Lung (tissue), 11 donors: ENCODE measurements at regions not wholly inside any gene's neighbourhood (a gene's known extent, or its start where the extent isn't known, plus 50 kb on each side); places are given as distances from the start of the nearest gene placed in this dataset.
"Not testable (repeated sequence)": the region's sequence is repeated elsewhere in the genome, so short reads cannot be mapped to it uniquely, and the experiment has no call there.

ENCODE experiments used
- ATAC-seq: fragments of 200-7000 bp; cut with Tn5 transposase; one replicate; pipeline ENCODE4 v1.9.1; 2020; ENCODE audit warnings: moderate number of reproducible peaks; ENCODE audit not compliant: insufficient read depth, low FRiP score
- DNase-seq, 3 donors: peaks; one replicate each; pipeline ENCODE4 v3.0.0-alpha.2; 2013 to 2017
- H3K27ac ChIP-seq, 2 donors: one replicate each; pipeline ENCODE4 v1.5.1; 2013; ENCODE audit warnings: mild to moderate bottlenecking in 2 of 2, moderate library complexity in 2 of 2, control low read depth in 1 of 2, inconsistent platforms in 1 of 2, low read depth in 1 of 2, low read length in 1 of 2
- H3K27me3 ChIP-seq, 3 donors: one replicate each; pipeline ENCODE4 v1.5.1; 2013; ENCODE audit warnings: low read length in 2 of 3; ENCODE audit not compliant: control insufficient read depth in 3 of 3, insufficient read depth in 3 of 3
- H3K36me3 ChIP-seq, 4 donors: one replicate each; pipeline ENCODE4 v1.5.1; 2013; ENCODE audit warnings: low read length in 4 of 4, mild to moderate bottlenecking in 1 of 4, moderate library complexity in 1 of 4; ENCODE audit not compliant: control insufficient read depth in 4 of 4, insufficient read depth in 4 of 4
- H3K4me1 ChIP-seq, 5 donors: one replicate each; pipeline ENCODE4 v1.5.1; 2013; ENCODE audit warnings: low read length in 5 of 5, mild to moderate bottlenecking in 2 of 5, moderate library complexity in 1 of 5; ENCODE audit not compliant: control insufficient read depth in 5 of 5, insufficient read depth in 5 of 5
- H3K4me3 ChIP-seq: one replicate; pipeline ENCODE4 v1.5.1; 2013; ENCODE audit warnings: mild to moderate bottlenecking, control low read depth, moderate library complexity
- H3K9ac ChIP-seq, 2 donors: one replicate each; pipeline ENCODE4 v1.5.1; 2013; ENCODE audit warnings: low read length in 2 of 2, control low read depth in 1 of 2; ENCODE audit not compliant: insufficient read depth in 1 of 2
- H3K9me3 ChIP-seq, 4 donors: one replicate each; pipeline ENCODE4 v1.5.1; 2013; ENCODE audit warnings: low read length in 3 of 4, mild to moderate bottlenecking in 1 of 4, moderate library complexity in 1 of 4; ENCODE audit not compliant: control insufficient read depth in 4 of 4, insufficient read depth in 3 of 4
- CTCF ChIP-seq: IDR thresholded peaks from 2 replicates; pipeline ENCODE4 v1.5.1; 2012; ENCODE audit warnings: mild to moderate bottlenecking; ENCODE audit errors: control extremely low read depth, extremely low read depth
- WGBS, 2 donors: extraction: QIAGEN DNeasy Blood & Tissue Kit; methylation state at CpG; one replicate each; pipeline ENCODE4 v1.1.7; 2013; 5-methylcytosine and 5-hydroxymethylcytosine counted together
- donor health status: control.
- donor health status: control.
- donor health status: Bipolar disorder and iron deficiency.
- donor health status: healthy.
- donor health status: DM: yes; HTN: yes; CAD: no.

- DNase-seq, H3K9me3 ChIP-seq, H3K9ac ChIP-seq, H3K27me3 ChIP-seq, H3K36me3 ChIP-seq, ATAC-seq, H3K27ac ChIP-seq, H3K4me3 ChIP-seq: not testable (repeated sequence)
- 87 to 95% methylated on average over 6 of the region's 6 CpGs for whole genome bisulfite sequencing, 2 donors
- peaks cover 0 to 26% (median 12%) of the 10 kb centered on the region in 5 donors for H3K4me1 ChIP-seq
Measured at GRCh38 chr3:32042867-32043266, 61.3 kb downstream of the ZNF860 start.

GRCh38 chr3:32045091-32045915, 61.1 kb upstream of the GPD1L start:
- Histone ChIP-seq H3K36me3 (no peaks in the 10 kb centered on the region), H3K9me3 (no peaks in the 10 kb centered on the region), H3K27ac (peak overlapping the region; percentile 68 to 75), H3K9ac (no peak overlapping the region), H3K4me1 (peaks cover 0 to 26% (median 12%) of the 10 kb centered on the region in 5 donors), H3K27me3 (no peaks in the 10 kb centered on the region), H3K4me3 (no peak overlapping the region)
- TF ChIP-seq CTCF, result no peak
- DNase-seq (peak; percentile 90 to 98 (median 97)), ATAC-seq (peak; percentile 58)
- WGBS, 2 donors, result 22 to 57% methylated on average over 5 of the region's 5 CpGs

- H3K4me3 ChIP-seq, result no peak overlapping the region
- no peak overlapping the region for H3K9ac ChIP-seq
- H3K27me3 ChIP-seq, result no peaks in the 10 kb centered on the region
- DNase-seq, result no peak
- 95 to 100% methylated on average over 1 of the region's 1 CpG for WGBS, 2 donors
- no peaks in the 10 kb centered on the region for H3K36me3 ChIP-seq
- H3K4me1 ChIP-seq, result peaks cover 0 to 26% (median 12%) of the 10 kb centered on the region in 5 donors
- H3K9me3 ChIP-seq, result no peaks in the 10 kb centered on the region
- no peak for TF ChIP-seq CTCF
- no peak for ATAC-seq
- H3K27ac ChIP-seq, result no peak overlapping the region
Measured at GRCh38 chr3:32046102-32046501, 60.3 kb upstream of the GPD1L start.

- Histone ChIP-seq H3K4me1 (peaks cover 0 to 26% (median 12%) of the 10 kb centered on the region in 5 donors), H3K9ac (no peak overlapping the region), H3K27ac (no peak overlapping the region), H3K27me3 (no peaks in the 10 kb centered on the region), H3K4me3 (no peak overlapping the region), H3K36me3 (no peaks in the 10 kb centered on the region), H3K9me3 (no peaks in the 10 kb centered on the region)
- DNase-seq (peak in 2 of 3 donors; percentile 24 to 38), ATAC-seq (no peak)
- 94 to 97% methylated on average over 4 of the region's 4 CpGs for WGBS, 2 donors
- no peak for TF ChIP-seq CTCF
Measured at GRCh38 chr3:32048487-32049182, 57.8 kb upstream of the GPD1L start.
